ENCODE measurements at regions not wholly inside any gene's neighbourhood (a gene's known extent, or its start where the extent isn't known, plus 50 kb on each side); places are given as distances from the start of the nearest gene placed in this dataset.

GRCh38 chr3:178480795-178481194, 55.4 kb upstream of the KCNMB2 start:
- DNase-seq (ENCODE audit: low read depth in 2 of 2) = no peak

- no peak for DNase-seq (ENCODE audit: low read depth in 2 of 2)
These were observed 53.3 kb upstream of the KCNMB2 start for GRCh38 chr3:178482981-178483380.

GRCh38 chr3:178483704-178484103, 52.5 kb upstream of the KCNMB2 start:
- peak; percentile 12 to 23 for DNase-seq (ENCODE audit: low read depth in 2 of 2)

GRCh38 chr3:178485756-178486155, 50.5 kb upstream of the KCNMB2 start:
- DNase-seq (ENCODE audit: low read depth in 2 of 2) = peak; percentile 59 to 64

Measured in fibroblast of skin of left biceps (primary cell).